K562 (cell line): ENCODE measurements at regions not wholly inside any gene's neighbourhood (a gene's known extent, or its start where the extent isn't known, plus 50 kb on each side); places are given as distances from the start of the nearest gene placed in this dataset.
A peak's percentile ranks its signal among the peaks of the same experiment; 100 is the strongest.

Experiments
- BDP1 ChIP-seq: IDR thresholded peaks from 3 replicates; pipeline ENCODE4 v1.6.1; 2011; ENCODE audit not compliant: insufficient read length, insufficient read depth
- IRF9 ChIP-seq: fragments of 450-650 bp; IDR thresholded peaks from 2 replicates; pipeline ENCODE4 v1.6.1; 2016; ENCODE audit warnings: missing biosample characterization, missing genetic modification characterization
- PRPF4 ChIP-seq: fragments of 200-400 bp; formaldehyde crosslinking; IDR thresholded peaks from one replicate; pipeline ENCODE4 v1.6.1; 2017; ENCODE audit warnings: low read length, low read depth, mild to moderate bottlenecking; ENCODE audit not compliant: insufficient read depth, poor library complexity, severe bottlenecking
- RAD21 ChIP-seq, 2 experiments: fragments of 250-450 bp in 1 of 2; fragments of 450-650 bp in 1 of 2; sonication (Bioruptor Pico) in 1 of 2; formaldehyde crosslinking in 1 of 2; IDR thresholded peaks in 1 of 2; conservative IDR thresholded peaks in 1 of 2; 2 replicates each; pipeline versions ENCODE4 v1.4.0 to v1.8.0; 2020 to 2022; ENCODE audit warnings: mild to moderate bottlenecking in 2 of 2, moderate library complexity in 1 of 2
- REST ChIP-seq, 2 experiments: fragments of 450-650 bp; formaldehyde crosslinking in 1 of 2; IDR thresholded peaks; 2 replicates each; pipeline versions ENCODE4 v1.4.0 to v1.6.1; 2014 to 2020; ENCODE audit warnings: mild to moderate bottlenecking in 2 of 2, borderline replicate concordance in 1 of 2, low read depth in 1 of 2
- ZBTB33 ChIP-seq: sonication (generic); formaldehyde crosslinking; IDR thresholded peaks from 2 replicates; pipeline ENCODE4 v1.8.1; 2023; ENCODE audit warnings: mild to moderate bottlenecking, missing genetic modification reagents
- ZBTB49 ChIP-seq: sonication (generic); formaldehyde crosslinking; IDR thresholded peaks from 2 replicates; pipeline ENCODE4 v1.8.0; 2022; ENCODE audit warnings: missing genetic modification reagents, mild to moderate bottlenecking, borderline replicate concordance
- ZNF280A ChIP-seq: fragments of 450-650 bp; IDR thresholded peaks from 2 replicates; pipeline ENCODE4 v1.6.1; 2018; ENCODE audit warnings: mild to moderate bottlenecking, low read depth; ENCODE audit not compliant: partially characterized antibody
- ZNF3 ChIP-seq: fragments of 250-450 bp; sonication (Bioruptor Pico); IDR thresholded peaks from 2 replicates; pipeline ENCODE4 v1.5.0; 2021; ENCODE audit warnings: mild to moderate bottlenecking, moderate library complexity

GRCh38 chr17:55641676-55642081 is 81.0 kb downstream of the TMEM100 start (continued):
- TF ChIP-seq REST (IDR thresholded peaks at IDR 0.05; ENCODE audit: borderline replicate concordance) (peak; percentile 58), REST (CRISPR knock-in tag; IDR thresholded peaks at IDR 0.05; ENCODE audit: low read depth) (no peak), BDP1 (no peak), ZBTB33 (no peak), PRPF4 (no peak), IRF9 (tag) (no peak), ZNF3 (CRISPR knock-in tag) (no peak), ZBTB49 (CRISPR knock-in tag) (no peak), RAD21 (CRISPR knock-in tag; conservative IDR thresholded peaks at IDR 0.05 in 1 of 2, IDR thresholded peaks at IDR 0.05 in 1 of 2) (peak; percentile 74 to 76), ZNF280A (no peak)
